ENCODE measurements at regions not wholly inside any gene's neighbourhood (a gene's known extent, or its start where the extent isn't known, plus 50 kb on each side); places are given as distances from the start of the nearest gene placed in this dataset.

DNA sequence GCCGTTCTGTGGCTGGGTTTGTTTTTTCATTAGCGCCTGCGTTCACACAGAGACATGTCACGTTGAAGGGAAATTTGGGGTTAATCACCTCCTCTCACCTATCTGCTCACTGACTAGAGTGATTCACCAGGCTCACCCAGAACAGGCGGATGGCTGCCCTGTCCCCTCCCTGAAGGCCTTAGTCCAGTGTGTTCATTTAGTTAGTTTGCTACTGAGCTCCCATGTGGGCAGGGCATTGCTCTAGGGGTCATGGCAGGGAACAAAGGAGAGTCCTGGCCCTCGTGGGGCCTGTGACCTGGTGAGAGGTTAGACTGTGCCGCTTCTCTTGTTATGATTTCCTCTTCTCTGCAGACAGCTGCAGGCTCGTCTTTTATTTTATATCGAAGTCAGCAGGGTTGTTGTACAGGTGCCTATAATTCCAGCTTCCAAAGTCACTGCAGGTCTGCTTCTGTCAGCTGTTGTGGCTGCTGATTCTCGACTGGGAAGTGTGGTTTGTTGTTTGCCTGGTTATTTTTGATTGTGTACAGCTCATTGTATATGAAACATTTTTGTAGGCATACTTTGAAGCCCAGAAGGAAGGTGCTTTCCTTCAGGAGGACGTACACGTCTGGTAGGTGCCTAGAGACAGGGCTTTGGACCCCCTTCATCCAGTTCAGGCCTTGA is 73.4 kb upstream of the GSE1 start:
- TF ChIP-seq MXI1 (IDR thresholded peaks at IDR 0.05; ENCODE audit: borderline replicate concordance, low read depth, low read length) (no peak), MAZ (IDR thresholded peaks at IDR 0.05; ENCODE audit: borderline replicate concordance, low read depth, low read length) (no peak), POLR2A (IDR thresholded peaks at IDR 0.05; ENCODE audit: low read depth, low read length) (no peak), BHLHE40 (IDR thresholded peaks at IDR 0.05; ENCODE audit: low read depth, low read length) (no peak), RFX5 (IDR thresholded peaks at IDR 0.05; ENCODE audit: low read depth, low read length) (no peak), SMC3 (IDR thresholded peaks at IDR 0.05; ENCODE audit: low read depth, low read length) (no peak), RCOR1 (IDR thresholded peaks at IDR 0.05; ENCODE audit: insufficient replicate concordance, low read length) (no peak), FOS (IDR thresholded peaks at IDR 0.05; ENCODE audit: low read depth, low read length) (no peak), CEBPB (IDR thresholded peaks at IDR 0.05; ENCODE audit: low read depth, low read length) (no peak)
- TF ChIP-seq, protein P1, sequence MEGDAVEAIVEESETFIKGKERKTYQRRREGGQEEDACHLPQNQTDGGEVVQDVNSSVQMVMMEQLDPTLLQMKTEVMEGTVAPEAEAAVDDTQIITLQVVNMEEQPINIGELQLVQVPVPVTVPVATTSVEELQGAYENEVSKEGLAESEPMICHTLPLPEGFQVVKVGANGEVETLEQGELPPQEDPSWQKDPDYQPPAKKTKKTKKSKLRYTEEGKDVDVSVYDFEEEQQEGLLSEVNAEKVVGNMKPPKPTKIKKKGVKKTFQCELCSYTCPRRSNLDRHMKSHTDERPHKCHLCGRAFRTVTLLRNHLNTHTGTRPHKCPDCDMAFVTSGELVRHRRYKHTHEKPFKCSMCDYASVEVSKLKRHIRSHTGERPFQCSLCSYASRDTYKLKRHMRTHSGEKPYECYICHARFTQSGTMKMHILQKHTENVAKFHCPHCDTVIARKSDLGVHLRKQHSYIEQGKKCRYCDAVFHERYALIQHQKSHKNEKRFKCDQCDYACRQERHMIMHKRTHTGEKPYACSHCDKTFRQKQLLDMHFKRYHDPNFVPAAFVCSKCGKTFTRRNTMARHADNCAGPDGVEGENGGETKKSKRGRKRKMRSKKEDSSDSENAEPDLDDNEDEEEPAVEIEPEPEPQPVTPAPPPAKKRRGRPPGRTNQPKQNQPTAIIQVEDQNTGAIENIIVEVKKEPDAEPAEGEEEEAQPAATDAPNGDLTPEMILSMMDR (conservative IDR thresholded peaks at IDR 0.05; ENCODE audit: low read depth, low read length): no peak
- TF ChIP-seq, protein P2, sequence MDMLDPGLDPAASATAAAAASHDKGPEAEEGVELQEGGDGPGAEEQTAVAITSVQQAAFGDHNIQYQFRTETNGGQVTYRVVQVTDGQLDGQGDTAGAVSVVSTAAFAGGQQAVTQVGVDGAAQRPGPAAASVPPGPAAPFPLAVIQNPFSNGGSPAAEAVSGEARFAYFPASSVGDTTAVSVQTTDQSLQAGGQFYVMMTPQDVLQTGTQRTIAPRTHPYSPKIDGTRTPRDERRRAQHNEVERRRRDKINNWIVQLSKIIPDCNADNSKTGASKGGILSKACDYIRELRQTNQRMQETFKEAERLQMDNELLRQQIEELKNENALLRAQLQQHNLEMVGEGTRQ (IDR thresholded peaks at IDR 0.05; ENCODE audit: low read depth, low read length): no peak
- TF ChIP-seq, protein P3, sequence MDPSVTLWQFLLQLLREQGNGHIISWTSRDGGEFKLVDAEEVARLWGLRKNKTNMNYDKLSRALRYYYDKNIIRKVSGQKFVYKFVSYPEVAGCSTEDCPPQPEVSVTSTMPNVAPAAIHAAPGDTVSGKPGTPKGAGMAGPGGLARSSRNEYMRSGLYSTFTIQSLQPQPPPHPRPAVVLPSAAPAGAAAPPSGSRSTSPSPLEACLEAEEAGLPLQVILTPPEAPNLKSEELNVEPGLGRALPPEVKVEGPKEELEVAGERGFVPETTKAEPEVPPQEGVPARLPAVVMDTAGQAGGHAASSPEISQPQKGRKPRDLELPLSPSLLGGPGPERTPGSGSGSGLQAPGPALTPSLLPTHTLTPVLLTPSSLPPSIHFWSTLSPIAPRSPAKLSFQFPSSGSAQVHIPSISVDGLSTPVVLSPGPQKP (IDR thresholded peaks at IDR 0.05; ENCODE audit: borderline replicate concordance, low read depth, low read length): no peak

All from IMR-90 (cell line).